Natural killer cell (primary cell): ENCODE measurements at regions not wholly inside any gene's neighbourhood (a gene's known extent, or its start where the extent isn't known, plus 50 kb on each side); places are given as distances from the start of the nearest gene placed in this dataset.

Experiments used
- ATAC-seq, 3 donors: fragments of 150-1000 bp in 2 of 3; fragments of 200-7000 bp in 1 of 3; cut with Tn5 transposase; 1 replicate in 1 of 3; 2 replicates in 2 of 3; pipeline ENCODE4 v1.10.0; 2021; ENCODE audit warnings: mild to moderate bottlenecking in 2 of 3, moderate library complexity in 2 of 3
- DNase-seq, 2 donors: peaks; one replicate each; pipeline versions ENCODE4 v3.0.0 to v3.0.0-alpha.2; 2013 to 2021; ENCODE audit warnings: mixed read lengths in 1 of 2
- H3K27ac ChIP-seq: one replicate; pipeline ENCODE4 v1.5.1; 2013; ENCODE audit warnings: mild to moderate bottlenecking, low read length
- H3K27me3 ChIP-seq: one replicate; pipeline ENCODE4 v1.6.1; 2013; ENCODE audit warnings: low read length; ENCODE audit not compliant: control insufficient read depth, insufficient read depth
- H3K36me3 ChIP-seq: one replicate; pipeline ENCODE4 v1.6.1; 2013; ENCODE audit warnings: low read length; ENCODE audit not compliant: control insufficient read depth, insufficient read depth
- H3K4me1 ChIP-seq: one replicate; pipeline ENCODE4 v1.6.1; 2013; ENCODE audit warnings: low read length; ENCODE audit not compliant: control insufficient read depth, insufficient read depth
- H3K4me3 ChIP-seq: one replicate; pipeline ENCODE4 v1.5.1; 2013; ENCODE audit warnings: low read length
- H3K9me3 ChIP-seq: one replicate; pipeline ENCODE4 v1.6.1; 2013; ENCODE audit warnings: low read length; ENCODE audit not compliant: control insufficient read depth, insufficient read depth
- H3K27ac Mint-ChIP-seq, 2 donors: one replicate each; pipeline ENCODE4 v1.8.0; 2022; ENCODE audit warnings: mild to moderate bottlenecking in 2 of 2, mixed read lengths in 2 of 2, moderate library complexity in 1 of 2
- H3K27me3 Mint-ChIP-seq, 2 donors: one replicate each; pipeline ENCODE4 v1.8.0; 2022; ENCODE audit warnings: low read depth in 2 of 2, mixed read lengths in 2 of 2
- H3K36me3 Mint-ChIP-seq: one replicate; pipeline ENCODE4 v1.8.0; 2022; ENCODE audit warnings: mixed read lengths
- H3K4me1 Mint-ChIP-seq, 2 donors: one replicate each; pipeline ENCODE4 v1.8.0; 2022; ENCODE audit warnings: mixed read lengths in 2 of 2
- H3K4me3 Mint-ChIP-seq: one replicate; pipeline ENCODE4 v1.8.0; 2022; ENCODE audit warnings: mild to moderate bottlenecking, moderate library complexity, mixed read lengths
- H3K9me3 Mint-ChIP-seq, 2 donors: one replicate each; pipeline ENCODE4 v1.8.0; 2022; ENCODE audit warnings: mixed read lengths in 2 of 2
- CTCF ChIP-seq: fragments of 200-600 bp; IDR thresholded peaks from one replicate; pipeline ENCODE4 v1.8.0; 2022; ENCODE audit warnings: antibody characterized with exemption
- WGBS: methylation state at CpG from one replicate; pipeline ENCODE4 v1.1.7; 2013; ENCODE audit warnings: missing lambda C conversion rate; ENCODE audit not compliant: insufficient coverage; 5-methylcytosine and 5-hydroxymethylcytosine counted together
- intact Hi-C: fragments of 100-400 bp; cut with micrococcal nuclease; formaldehyde crosslinking; loops from one replicate; pipeline ENCODE4 v1.14.2; 2022

DNA sequence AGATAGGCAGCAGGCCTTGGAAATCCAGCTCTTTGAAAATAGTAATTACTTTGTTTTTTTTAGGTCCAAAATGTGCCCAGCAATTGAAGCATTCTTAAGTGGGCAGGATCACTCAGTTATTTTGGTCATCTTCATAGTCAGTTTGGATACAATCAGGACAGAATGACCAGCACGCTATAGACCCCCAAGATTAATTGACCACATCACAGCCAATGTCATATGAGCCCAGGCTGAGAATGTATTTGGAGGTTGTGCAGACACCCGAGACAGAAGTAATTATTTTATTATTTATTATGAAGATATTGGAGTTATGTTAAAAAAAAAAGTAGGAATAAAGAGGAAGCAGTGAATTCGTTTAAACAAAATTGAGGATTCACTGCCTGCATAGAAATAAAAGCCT is 93.3 kb upstream of the PFKP start:
- no peak for DNase-seq
- Mint-ChIP-seq H3K4me3 (no peak overlapping the region), H3K4me1 (no peaks in the 10 kb centered on the region), H3K9me3 (no peaks in the 10 kb centered on the region), H3K27ac (no peak overlapping the region), H3K36me3 (no peaks in the 10 kb centered on the region), H3K27me3 (peaks cover 3 to 8% of the 10 kb centered on the region in 2 donors)
- ATAC-seq: no peak
- H3K27ac ChIP-seq: no peak overlapping the region
- H3K9me3 ChIP-seq: no peaks in the 10 kb centered on the region
- intact Hi-C loops: no loop called here
- H3K36me3 ChIP-seq: no peaks in the 10 kb centered on the region
- no peak for TF ChIP-seq CTCF
- 95% methylated on average over 2 of the region's 3 CpGs for WGBS
- no peak overlapping the region for H3K4me3 ChIP-seq
- no peaks in the 10 kb centered on the region for H3K4me1 ChIP-seq
- H3K27me3 ChIP-seq: peaks cover 3% of the 10 kb centered on the region

DNA sequence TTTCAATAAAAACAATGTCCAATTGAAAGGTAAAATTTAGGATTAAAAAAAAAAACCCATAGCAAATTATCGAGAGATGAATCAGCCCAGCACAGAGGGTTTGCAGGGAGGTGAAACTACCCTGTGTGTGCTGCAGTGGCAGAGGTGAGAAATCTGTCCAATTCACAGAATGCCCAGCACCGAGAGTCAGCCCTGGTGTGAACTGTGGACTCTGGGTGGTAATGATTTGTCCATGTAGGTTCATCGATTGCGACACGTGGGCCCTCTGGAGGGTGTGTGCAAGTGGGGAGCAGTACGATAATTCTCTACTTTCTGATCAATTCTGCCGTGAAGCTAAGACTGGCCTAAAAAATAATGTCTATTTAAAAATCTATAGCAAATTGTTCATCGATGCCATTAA is 94.5 kb upstream of the PFKP start:
- Histone ChIP-seq H3K27ac (no peak overlapping the region), H3K4me3 (no peak overlapping the region), H3K4me1 (no peaks in the 10 kb centered on the region), H3K27me3 (peaks cover 3% of the 10 kb centered on the region), H3K36me3 (no peaks in the 10 kb centered on the region), H3K9me3 (no peaks in the 10 kb centered on the region)
- no peak overlapping the region for H3K4me3 Mint-ChIP-seq
- ATAC-seq (no peak), DNase-seq (no peak)
- no peak for TF ChIP-seq CTCF
- WGBS: 84% methylated on average over 8 of the region's 8 CpGs
- peaks cover 3 to 14% of the 10 kb centered on the region in 2 donors for H3K27me3 Mint-ChIP-seq
- no peaks in the 10 kb centered on the region for H3K4me1 Mint-ChIP-seq
- H3K9me3 Mint-ChIP-seq: no peaks in the 10 kb centered on the region
- no peaks in the 10 kb centered on the region for H3K36me3 Mint-ChIP-seq
- H3K27ac Mint-ChIP-seq: no peak overlapping the region
- intact Hi-C loops: no loop called here

DNA sequence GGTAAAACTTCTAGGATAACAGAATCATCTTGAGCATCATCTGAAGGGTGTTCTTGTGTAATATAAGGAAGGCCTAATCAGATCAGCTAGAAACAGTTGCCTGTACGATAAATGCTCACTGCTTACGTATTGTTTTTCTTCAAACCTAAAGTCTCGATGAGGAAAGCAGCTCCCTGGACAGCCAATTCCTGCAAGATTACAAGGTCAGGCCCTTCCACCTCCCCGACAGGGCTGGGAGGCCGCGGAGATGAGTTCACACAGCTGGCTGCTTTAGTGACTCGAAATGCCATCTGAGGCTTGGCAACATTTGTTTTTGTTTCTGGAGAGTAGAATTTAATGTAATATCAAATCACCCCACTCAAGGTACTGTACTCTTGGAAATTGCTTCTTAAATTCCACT is 95.1 kb upstream of the PFKP start:
- H3K27ac ChIP-seq: no peak overlapping the region
- H3K27me3 ChIP-seq: peaks cover 3% of the 10 kb centered on the region
- no peak for TF ChIP-seq CTCF
- H3K4me3 ChIP-seq: no peak overlapping the region
- Mint-ChIP-seq H3K36me3 (no peaks in the 10 kb centered on the region), H3K9me3 (no peaks in the 10 kb centered on the region), H3K27me3 (peaks cover 3 to 16% of the 10 kb centered on the region in 2 donors), H3K4me3 (no peak overlapping the region), H3K27ac (no peak overlapping the region), H3K4me1 (no peaks in the 10 kb centered on the region)
- no peaks in the 10 kb centered on the region for H3K36me3 ChIP-seq
- WGBS: 90% methylated on average over 6 of the region's 7 CpGs
- intact Hi-C loops: no loop called here
- DNase-seq: no peak
- H3K4me1 ChIP-seq: no peaks in the 10 kb centered on the region
- no peaks in the 10 kb centered on the region for H3K9me3 ChIP-seq
- no peak for ATAC-seq

DNA sequence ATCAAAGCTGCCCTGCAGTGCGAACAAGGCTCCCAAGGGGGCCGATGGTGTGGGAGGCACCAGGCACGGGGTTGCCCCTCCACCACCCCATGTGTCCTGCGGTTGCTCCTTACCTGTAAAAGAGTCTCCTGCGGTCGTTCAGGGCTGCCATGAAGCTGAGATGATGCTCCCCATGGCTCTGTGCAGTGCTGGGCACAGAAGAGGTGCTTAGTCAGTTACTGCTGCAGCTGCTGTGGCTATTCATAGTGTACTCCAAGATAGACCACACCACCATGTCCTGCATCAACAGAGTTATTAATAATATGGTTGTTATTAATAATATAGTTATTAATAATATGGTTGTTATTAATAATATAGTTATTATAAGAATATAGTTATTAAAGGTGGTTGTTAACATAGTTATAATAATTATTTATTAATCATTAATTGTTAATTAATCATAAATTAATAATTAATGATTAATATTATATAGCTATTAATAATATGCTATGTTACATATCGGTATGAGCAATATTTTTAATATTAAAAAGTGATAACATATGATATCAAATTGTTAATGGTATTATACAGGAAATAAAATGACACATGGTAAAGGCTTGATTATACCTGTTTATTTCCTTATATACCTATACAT is 97.0 kb upstream of the PFKP start:
- no peaks in the 10 kb centered on the region for H3K4me1 ChIP-seq
- Mint-ChIP-seq H3K4me3 (no peak overlapping the region), H3K36me3 (no peaks in the 10 kb centered on the region), H3K9me3 (no peaks in the 10 kb centered on the region), H3K4me1 (no peaks in the 10 kb centered on the region), H3K27ac (no peak overlapping the region), H3K27me3 (peaks cover 5 to 23% of the 10 kb centered on the region in 2 donors)
- ATAC-seq (no peak), DNase-seq (no peak)
- 84% methylated on average over 6 of the region's 7 CpGs for whole genome bisulfite sequencing
- no peak overlapping the region for H3K27ac ChIP-seq
- peaks cover 3% of the 10 kb centered on the region for H3K27me3 ChIP-seq
- TF ChIP-seq CTCF: no peak
- H3K9me3 ChIP-seq: no peaks in the 10 kb centered on the region
- no peak overlapping the region for H3K4me3 ChIP-seq
- intact Hi-C loops: no loop called here
- no peaks in the 10 kb centered on the region for H3K36me3 ChIP-seq
